ENCODE measurements at regions not wholly inside any gene's neighbourhood (a gene's known extent, or its start where the extent isn't known, plus 50 kb on each side); places are given as distances from the start of the nearest gene placed in this dataset.

DNA sequence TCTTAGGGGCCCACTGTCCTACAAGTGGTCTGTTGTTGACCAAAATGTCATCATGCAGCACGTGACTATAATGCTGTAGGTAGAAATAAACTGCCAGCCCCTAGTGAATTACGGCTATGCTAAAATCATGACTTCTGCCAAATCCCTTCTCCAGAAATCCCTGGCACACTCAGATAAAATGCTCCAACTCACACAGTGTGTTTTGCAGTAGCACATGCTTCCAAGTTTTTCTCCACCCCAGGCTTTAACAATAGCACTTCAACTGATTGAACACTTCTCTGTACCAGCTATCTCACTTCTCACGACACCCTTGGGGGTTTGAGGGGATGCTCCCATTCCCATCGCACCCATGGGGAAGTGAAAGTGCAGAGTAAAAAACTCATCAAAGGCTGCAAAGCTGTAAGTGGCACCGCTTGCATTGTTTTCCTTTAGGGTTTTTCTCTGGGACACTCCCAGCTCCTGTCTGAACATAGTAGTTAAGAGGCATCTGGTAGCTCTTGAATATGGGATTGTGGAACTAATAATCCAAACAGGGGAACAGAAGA is 151.0 kb upstream of the SLC24A2 start:
- Histone ChIP-seq H3K27me3 (ENCODE audit: insufficient read depth, low read length) (no peaks in the 10 kb centered on the region), H3K4me1 (ENCODE audit: insufficient read depth, low read length, severe bottlenecking) (no peaks in the 10 kb centered on the region), H2AFZ (ENCODE audit: low read length) (no peak overlapping the region), H3K79me2 (ENCODE audit: insufficient read depth, low read length) (no peaks in the 10 kb centered on the region), H3K36me3 (ENCODE audit: insufficient read depth, low read length) (no peaks in the 10 kb centered on the region), H3K4me2 (ENCODE audit: low read length) (no peak overlapping the region), H3K9ac (ENCODE audit: low read length) (no peak overlapping the region), H4K20me1 (ENCODE audit: insufficient read depth, low read length) (no peaks in the 10 kb centered on the region), H3K9me2 (ENCODE audit: low read depth, low read length) (no peaks in the 10 kb centered on the region), H3F3A (ENCODE audit: insufficient read depth, low read length) (no peaks in the 10 kb centered on the region), H3K9me3 (ENCODE audit: low read length) (no peaks in the 10 kb centered on the region), H3K27ac (ENCODE audit: low read depth, low read length, poor library complexity, severe bottlenecking) (no peak overlapping the region), H3K4me3 (ENCODE audit: low read depth, low read length, poor library complexity, severe bottlenecking) (no peak overlapping the region)
- TF ChIP-seq, protein P1, sequence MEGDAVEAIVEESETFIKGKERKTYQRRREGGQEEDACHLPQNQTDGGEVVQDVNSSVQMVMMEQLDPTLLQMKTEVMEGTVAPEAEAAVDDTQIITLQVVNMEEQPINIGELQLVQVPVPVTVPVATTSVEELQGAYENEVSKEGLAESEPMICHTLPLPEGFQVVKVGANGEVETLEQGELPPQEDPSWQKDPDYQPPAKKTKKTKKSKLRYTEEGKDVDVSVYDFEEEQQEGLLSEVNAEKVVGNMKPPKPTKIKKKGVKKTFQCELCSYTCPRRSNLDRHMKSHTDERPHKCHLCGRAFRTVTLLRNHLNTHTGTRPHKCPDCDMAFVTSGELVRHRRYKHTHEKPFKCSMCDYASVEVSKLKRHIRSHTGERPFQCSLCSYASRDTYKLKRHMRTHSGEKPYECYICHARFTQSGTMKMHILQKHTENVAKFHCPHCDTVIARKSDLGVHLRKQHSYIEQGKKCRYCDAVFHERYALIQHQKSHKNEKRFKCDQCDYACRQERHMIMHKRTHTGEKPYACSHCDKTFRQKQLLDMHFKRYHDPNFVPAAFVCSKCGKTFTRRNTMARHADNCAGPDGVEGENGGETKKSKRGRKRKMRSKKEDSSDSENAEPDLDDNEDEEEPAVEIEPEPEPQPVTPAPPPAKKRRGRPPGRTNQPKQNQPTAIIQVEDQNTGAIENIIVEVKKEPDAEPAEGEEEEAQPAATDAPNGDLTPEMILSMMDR (IDR thresholded peaks at IDR 0.05; ENCODE audit: low read length): no peak
- TF ChIP-seq EZH2 (IDR thresholded peaks at IDR 0.05; ENCODE audit: borderline replicate concordance, low read length): no peak

DNA sequence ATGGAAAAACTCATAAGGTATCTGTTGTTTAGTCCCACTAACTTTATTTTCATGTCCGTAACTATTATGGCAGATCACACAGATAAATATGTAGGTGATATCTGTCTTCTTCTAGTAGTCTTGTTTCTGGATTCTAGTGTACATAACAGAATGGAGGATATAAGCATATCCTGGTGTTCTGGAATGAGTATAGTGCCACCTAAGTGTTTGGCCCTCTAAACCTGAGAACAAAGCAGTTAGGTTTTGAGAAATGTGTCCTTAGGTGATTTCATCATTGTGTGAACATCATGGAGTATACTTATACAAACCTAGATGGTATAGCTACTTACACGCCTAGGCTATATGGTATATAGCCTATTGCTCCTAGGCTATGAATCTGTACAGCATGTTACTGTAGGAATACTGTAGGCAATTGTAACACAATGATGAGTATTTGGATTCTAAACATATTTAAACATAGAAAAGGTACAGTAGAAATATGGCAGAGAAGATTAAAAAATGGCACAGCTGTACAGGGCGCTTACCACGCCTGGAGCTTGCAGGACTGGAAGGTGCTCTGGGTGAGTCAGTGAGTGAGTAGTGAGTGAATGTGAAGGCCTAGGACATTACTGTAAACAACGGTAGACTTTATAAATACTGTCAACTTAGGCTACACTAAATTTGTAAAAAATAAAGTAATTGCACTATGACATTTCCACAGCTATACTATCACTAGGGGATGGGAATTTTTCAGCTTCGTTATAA is 150.3 kb upstream of the SLC24A2 start:
- no peak overlapping the region for H3K9ac ChIP-seq (ENCODE audit: low read length)

DNA sequence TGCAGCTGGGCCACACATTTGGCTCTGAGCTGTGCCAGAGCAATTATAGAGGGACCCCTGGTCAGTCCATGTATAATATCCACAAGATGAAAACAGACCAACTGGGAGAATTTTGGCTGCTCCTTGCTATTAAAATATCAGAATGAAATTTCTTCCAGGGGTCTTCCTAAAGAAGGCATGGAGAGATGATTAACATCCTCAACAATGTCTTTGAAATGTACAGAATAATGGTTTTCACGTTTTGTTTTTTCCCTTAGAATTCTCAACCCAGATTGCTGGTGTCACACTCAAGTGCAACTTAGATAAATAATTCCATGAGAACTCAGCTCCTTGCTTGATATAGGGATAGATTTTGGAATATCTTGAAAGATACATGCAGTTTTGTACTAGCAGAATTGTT is 148.3 kb upstream of the SLC24A2 start:
- no peaks in the 10 kb centered on the region for H3K4me1 ChIP-seq (ENCODE audit: insufficient read depth, low read length, severe bottlenecking)
- H3K9ac ChIP-seq (ENCODE audit: low read length): no peak overlapping the region
- no peak overlapping the region for H3K4me3 ChIP-seq (ENCODE audit: low read depth, low read length, poor library complexity, severe bottlenecking)
- H2AFZ ChIP-seq (ENCODE audit: low read length): no peak overlapping the region
- no peak overlapping the region for H3K4me2 ChIP-seq (ENCODE audit: low read length)
- TF ChIP-seq, protein P1 (IDR thresholded peaks at IDR 0.05; ENCODE audit: low read length): no peak
- no peak for TF ChIP-seq EZH2 (IDR thresholded peaks at IDR 0.05; ENCODE audit: borderline replicate concordance, low read length)
- no peaks in the 10 kb centered on the region for H3K9me2 ChIP-seq (ENCODE audit: low read depth, low read length)
- no peaks in the 10 kb centered on the region for H3F3A ChIP-seq (ENCODE audit: insufficient read depth, low read length)
- H3K9me3 ChIP-seq (ENCODE audit: low read length): no peaks in the 10 kb centered on the region
- H3K36me3 ChIP-seq (ENCODE audit: insufficient read depth, low read length): no peaks in the 10 kb centered on the region
- H3K27ac ChIP-seq (ENCODE audit: low read depth, low read length, poor library complexity, severe bottlenecking): no peak overlapping the region
- H4K20me1 ChIP-seq (ENCODE audit: insufficient read depth, low read length): no peaks in the 10 kb centered on the region
- no peaks in the 10 kb centered on the region for H3K79me2 ChIP-seq (ENCODE audit: insufficient read depth, low read length)
- H3K27me3 ChIP-seq (ENCODE audit: insufficient read depth, low read length): no peaks in the 10 kb centered on the region

More for the DNA sequence above, 150.3 kb upstream of the SLC24A2 start:
- Histone ChIP-seq H3F3A (ENCODE audit: insufficient read depth, low read length) (no peaks in the 10 kb centered on the region), H3K9me2 (ENCODE audit: low read depth, low read length) (no peaks in the 10 kb centered on the region), H3K79me2 (ENCODE audit: insufficient read depth, low read length) (no peaks in the 10 kb centered on the region), H2AFZ (ENCODE audit: low read length) (no peak overlapping the region), H3K9me3 (ENCODE audit: low read length) (no peaks in the 10 kb centered on the region), H3K4me3 (ENCODE audit: low read depth, low read length, poor library complexity, severe bottlenecking) (no peak overlapping the region), H3K36me3 (ENCODE audit: insufficient read depth, low read length) (no peaks in the 10 kb centered on the region), H3K4me1 (ENCODE audit: insufficient read depth, low read length, severe bottlenecking) (no peaks in the 10 kb centered on the region), H3K4me2 (ENCODE audit: low read length) (no peak overlapping the region), H3K27ac (ENCODE audit: low read depth, low read length, poor library complexity, severe bottlenecking) (no peak overlapping the region), H3K27me3 (ENCODE audit: insufficient read depth, low read length) (no peaks in the 10 kb centered on the region), H4K20me1 (ENCODE audit: insufficient read depth, low read length) (no peaks in the 10 kb centered on the region)
- no peak for TF ChIP-seq EZH2 (IDR thresholded peaks at IDR 0.05; ENCODE audit: borderline replicate concordance, low read length)
- TF ChIP-seq, protein P1 (IDR thresholded peaks at IDR 0.05; ENCODE audit: low read length): no peak
